Activated CD4-positive, alpha-beta T cell treated with anti-CD3 and anti-CD28 coated beads, Interleukin-10, Interleukin-2, amounts not matched to agents 100 ng/mL and 50 ng/mL, durations not matched to agents 16 hours and 8 hours (primary cell): ENCODE measurements at regions not wholly inside any gene's neighbourhood (a gene's known extent, or its start where the extent isn't known, plus 50 kb on each side); places are given as distances from the start of the nearest gene placed in this dataset.

ENCODE experiments used
- DNase-seq: peaks from one replicate; pipeline ENCODE4 v3.0.0-alpha.2; 2020

- DNase-seq: no peak
Observed at GRCh38 chr7:140238778-140239652, 62.2 kb upstream of the KDM7A start.

GRCh38 chr7:140237390-140237789 is 60.6 kb upstream of the KDM7A start:
- DNase-seq: no peak

DNA sequence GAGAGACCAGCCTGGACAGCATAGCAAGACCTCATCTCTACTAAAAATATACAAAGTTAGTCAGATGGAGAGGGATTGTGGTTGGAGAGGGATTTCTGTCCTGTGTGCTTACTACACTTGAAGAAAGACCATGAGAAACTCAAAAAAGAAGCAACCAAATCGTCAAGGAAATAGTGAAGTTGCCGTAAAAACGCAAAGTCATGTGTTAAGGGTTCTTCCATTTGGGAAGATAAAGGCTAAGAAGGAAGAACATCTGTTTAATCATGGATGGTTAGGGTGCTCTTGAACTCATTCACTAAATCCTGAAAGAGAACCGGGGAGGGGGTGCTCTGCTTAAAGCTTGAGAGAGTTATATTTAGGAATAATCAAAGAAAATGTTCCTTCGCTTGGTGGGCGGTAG is 59.8 kb upstream of the KDM7A start:
- no peak for DNase-seq

GRCh38 chr7:140235114-140235513 is 58.3 kb upstream of the KDM7A start:
- no peak for DNase-seq

DNA sequence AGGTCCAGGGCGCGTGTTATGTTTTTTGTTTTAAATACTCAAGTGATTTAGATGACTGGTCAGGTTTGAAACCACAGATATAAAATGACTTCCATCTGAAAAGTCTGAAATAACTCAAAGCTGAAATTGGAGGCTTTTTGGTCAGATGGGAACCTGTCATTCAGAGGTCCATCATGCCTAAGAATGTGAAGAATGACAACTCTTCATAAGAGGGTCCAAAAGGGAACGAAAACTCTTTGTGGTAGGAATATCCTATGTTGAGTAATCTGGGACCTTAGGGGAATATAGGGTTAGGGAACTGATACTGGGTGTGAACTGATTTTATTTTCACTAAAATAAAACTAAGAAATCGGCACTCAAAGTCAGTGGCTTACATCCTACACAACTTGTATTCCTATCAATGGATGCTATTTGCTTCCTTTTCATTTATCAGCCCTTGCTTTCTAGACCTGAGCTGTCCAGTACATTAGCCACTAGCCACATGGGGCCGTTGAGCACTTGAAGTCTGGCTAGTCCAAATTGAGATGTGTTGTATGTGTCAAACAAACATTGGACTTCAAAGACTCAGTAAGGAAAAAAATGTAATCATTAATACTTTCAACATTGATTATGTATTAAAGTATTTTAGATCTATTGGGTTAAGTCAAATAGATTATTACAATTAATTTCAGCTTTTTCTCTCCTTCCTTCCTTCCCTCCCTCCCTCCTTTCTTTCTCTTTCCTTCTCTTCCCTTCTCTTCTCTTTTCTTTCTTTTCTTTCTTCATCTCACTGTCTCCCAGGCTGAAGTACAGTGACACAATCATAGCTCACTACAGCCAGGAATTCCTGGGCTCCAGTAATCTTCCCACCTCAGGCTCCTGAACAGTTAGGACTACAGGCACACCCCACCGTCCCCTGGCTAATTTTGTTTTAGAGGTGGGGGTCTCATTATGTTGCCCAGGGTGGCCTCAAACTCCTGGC is 56.5 kb upstream of the KDM7A start:
- peak; percentile 36 for DNase-seq

- no peak for DNase-seq
Observed at GRCh38 chr7:140231771-140232491, 55.1 kb upstream of the KDM7A start.

DNA sequence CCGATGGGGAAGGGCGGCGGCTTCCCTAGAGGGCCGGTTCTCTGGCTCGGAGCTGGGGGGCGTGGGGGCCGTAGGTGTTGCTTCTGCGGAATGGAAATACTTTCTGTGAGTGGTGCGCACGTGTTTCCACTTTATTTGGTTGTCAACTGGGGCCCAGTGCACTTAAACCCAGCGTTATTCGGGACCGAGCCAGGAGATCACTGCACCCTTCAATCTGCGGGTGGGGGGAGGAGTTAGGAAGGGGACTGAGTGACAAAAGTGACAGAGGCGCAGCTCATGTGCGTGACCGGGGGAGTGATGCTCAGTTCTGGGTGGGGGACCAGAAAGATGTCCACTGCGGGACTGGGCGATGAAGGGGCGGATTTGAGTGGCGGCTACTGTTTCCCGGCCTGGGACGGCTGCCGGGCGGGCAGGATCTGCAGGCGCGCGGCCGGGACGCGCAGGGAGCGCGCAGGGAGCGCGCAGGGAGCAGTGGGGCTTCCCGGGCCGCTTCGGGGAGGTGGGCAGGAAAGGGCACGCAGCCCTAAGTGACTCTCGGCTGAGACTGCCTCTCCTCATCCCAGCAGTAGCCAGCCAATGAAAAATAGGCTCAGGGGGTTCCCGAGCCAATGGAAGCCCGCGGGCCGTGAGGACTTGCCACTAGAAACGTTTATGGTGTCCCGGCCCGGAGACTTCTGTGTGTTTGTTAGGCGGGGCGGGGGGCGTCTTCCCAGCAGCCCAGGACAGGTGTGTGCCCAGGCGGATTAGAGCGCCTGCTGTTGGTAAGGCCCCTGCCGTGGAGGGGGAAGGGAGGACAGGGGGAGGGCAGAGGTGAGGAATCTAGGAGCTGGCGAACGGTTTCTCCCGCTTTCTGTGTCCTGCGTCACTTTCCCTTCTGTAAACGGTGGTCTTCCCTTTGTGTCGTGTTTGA is 54.3 kb upstream of the KDM7A start:
- DNase-seq: peak; percentile 85

GRCh38 chr7:140230516-140230860 is 53.7 kb upstream of the KDM7A start:
- peak; percentile 88 for DNase-seq

DNA sequence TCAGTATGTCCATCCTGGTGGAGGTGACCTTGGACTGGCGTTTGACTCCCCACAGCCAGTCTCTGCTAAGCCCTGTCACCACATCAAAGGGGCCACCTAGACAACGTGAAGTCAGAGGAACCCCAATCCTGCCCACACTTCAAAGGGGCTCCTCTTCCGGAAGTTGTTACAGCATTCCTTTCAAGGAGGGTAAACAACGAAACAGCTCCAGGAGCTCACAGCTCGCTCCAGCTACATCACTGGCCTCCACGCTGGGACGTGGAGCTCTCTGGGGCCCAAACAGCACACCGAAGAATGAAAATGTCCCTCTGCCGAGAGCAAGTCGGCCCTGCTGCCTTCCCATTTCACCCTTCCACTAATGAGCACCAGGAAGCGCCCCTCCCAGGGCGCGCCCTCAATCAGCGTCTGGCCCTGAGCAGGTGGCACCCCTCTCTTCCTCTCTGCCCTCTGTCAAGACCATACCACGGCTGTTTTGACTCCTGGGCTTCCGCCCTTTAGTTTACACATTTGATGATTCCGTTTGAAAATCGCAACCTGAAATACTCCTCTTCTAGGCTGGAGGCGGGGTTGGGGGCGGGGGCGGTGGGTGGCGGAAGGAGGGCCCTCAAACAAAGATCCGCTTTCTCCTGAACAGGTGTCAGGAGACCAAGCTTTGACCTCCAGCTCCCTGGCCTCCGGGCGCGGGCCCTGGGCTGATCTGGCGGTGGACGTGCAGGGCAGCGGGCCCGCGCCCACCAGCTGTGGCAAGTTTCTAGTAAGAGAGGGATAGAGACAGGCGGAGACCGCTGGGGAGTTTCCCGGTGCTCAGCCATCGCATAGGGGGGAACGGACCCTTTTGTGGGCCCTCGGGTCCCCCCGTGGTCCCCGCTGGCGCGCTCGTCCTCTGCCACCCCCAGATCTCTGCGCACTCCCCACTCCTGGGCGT is 53.1 kb upstream of the KDM7A start:
- peak; percentile 92 for DNase-seq

DNA sequence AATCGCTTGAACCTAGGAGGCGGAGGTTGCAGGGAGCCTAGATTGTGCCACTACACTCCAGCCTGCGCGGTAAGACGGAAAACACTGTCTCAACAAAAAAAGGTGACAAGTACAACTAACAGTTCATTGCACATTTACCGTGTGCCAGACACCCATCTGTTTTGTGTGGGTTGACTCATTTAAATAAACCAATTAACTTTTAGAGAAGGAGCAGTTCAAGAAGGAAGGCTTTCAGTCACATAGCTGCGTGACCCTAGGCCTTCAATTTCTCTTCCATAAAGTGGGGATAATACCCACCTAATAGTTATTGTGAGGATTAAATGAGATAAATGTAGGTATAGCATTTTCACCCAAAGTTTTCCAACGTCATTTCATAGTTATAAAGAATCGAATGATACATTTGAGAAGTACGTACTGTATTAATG is 52.3 kb upstream of the KDM7A start:
- peak; percentile 47 for DNase-seq
